Left colon (tissue), 2 donors: ENCODE measurements at regions not wholly inside any gene's neighbourhood (a gene's known extent, or its start where the extent isn't known, plus 50 kb on each side); places are given as distances from the start of the nearest gene placed in this dataset.

Experiments
- ATAC-seq: fragments of 200-7000 bp; cut with Tn5 transposase; one replicate; pipeline ENCODE4 v1.9.1; 2020; ENCODE audit warnings: mild to moderate bottlenecking, moderate library complexity
- DNase-seq, 2 donors: peaks; one replicate each; pipeline ENCODE4 v3.0.0-alpha.2; 2020
- intact Hi-C, 2 donors: fragments of 100-400 bp; cut with DNase I in 1 of 2; cut with micrococcal nuclease in 1 of 2; formaldehyde crosslinking; loops; one replicate each; pipeline versions ENCODE4 v1.11.2 to v1.14.0; 2022; cut with DNase I, micrococcal nuclease
- donor health status: DM: no; HTN: no; CAD: no.
- donor health status: DM: yes; HTN: yes; CAD: no.

DNA sequence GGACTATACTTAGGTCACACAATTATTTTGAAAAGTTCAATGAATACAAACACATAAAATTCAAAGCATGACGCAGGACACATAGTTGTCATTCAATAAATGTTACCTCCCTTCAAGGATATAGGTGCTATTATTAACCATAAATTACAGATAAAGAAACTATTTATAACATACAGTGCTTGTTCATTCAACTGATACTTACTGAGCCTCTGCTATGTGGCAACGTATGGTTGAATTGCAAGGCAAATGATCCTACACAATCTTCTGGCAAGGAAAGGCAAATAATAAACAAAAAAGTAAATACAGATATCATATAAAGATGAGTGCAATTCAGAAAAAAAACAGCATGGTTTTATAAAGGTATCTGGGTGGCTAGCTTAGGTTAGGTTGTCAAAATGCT, 614.7 kb downstream of the LTN1 start:
- intact Hi-C loops: no loop called here
- ATAC-seq (no peak), DNase-seq (no peak)

DNA sequence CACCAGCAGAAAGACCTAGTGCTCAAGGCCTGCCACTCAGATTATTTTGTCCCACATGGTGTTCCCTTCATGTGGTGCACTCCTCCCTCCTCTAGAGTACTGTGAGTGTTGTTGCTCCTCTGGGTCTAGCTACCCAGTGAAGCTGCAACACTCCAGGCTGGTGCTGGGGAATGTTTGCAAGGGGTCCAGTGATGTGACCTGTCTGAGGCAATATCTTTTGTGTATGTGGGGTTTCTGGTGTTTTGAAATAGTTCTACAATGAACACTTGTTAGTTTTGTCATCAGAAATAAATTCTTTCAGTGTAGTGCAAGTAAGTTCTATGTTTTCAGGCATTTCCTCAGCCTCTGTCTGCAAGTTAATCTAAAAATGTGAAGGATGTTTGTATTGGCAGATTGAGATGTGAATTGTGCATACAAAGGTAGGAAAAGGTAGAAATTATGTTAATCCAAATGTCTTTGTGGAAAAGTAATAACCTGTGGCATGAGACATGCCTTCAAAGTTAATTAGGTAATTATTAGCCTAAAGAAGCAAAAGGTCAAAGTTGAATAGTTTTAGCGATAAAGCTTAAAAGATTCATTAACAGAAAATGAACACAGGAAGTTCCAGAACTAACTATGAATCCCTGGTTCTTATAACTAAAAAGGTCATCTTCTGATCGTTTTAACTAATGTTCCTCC, 616.8 kb downstream of the LTN1 start:
- no peak for ATAC-seq
- intact Hi-C loops: no loop called here
- DNase-seq: no peak

DNA sequence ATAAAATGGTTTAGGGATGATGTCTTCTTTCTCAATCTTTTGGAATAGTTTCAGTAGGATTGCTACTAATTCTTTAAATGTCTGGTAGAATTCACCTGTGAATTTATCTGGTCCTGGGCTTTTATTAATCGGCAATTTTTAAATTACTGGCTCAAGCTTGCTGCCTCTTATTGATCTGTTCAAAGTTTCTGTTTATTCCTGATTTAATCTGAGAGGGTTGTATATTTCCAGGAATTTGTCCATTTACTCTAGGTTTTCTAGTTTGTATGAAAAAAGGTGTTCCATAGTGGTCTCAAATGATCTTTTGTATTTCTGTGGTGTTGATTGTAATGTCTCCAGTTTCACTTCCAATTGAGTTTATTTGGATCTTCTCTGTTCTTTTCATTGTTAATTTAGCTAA, 617.8 kb downstream of the LTN1 start:
- no peak for DNase-seq
- intact Hi-C loops: no loop called here

DNA sequence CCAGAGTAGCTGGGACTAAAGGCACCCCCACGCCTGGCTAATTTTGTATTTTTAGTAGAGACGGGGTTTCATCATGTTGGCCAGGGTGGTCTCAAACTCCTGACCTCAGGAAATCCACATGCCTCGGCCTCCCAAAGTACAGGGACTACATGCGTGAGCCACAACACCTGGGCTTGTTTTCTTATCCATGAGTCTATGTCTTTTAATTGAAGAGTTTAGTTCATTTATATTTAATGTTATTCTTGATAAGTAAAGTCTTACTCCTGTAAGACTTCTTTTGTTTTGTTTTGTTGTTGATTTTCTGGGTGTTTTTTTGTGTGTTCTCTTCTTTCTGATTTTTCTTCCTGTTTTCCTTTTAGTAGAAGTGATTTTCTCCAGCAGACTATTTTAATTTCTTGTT, 621.0 kb downstream of the LTN1 start:
- DNase-seq: no peak
- intact Hi-C loops: no loop called here
- no peak for ATAC-seq

More for the DNA sequence above, 617.8 kb downstream of the LTN1 start:
- ATAC-seq: no peak

DNA sequence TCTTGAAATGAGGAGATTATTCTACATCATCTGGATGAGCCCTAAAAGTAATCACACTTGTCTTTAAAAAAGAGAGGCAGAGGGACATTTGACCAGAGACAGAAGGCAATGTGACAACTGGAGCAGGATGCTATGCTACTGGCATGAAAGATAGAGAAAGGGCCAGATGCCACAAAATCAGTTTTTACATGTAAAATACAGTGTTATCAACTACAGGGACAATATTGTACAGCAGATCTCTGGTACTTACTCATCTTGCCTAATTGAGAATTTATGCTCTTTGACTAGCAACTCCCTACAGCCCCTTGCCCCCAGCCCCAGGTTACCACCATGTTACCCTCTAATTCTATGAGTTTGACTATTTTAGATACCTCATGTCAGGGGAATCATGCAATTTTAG, 633.4 kb downstream of the LTN1 start:
- no peak for DNase-seq
- ATAC-seq: no peak
- intact Hi-C loops: no loop called here

DNA sequence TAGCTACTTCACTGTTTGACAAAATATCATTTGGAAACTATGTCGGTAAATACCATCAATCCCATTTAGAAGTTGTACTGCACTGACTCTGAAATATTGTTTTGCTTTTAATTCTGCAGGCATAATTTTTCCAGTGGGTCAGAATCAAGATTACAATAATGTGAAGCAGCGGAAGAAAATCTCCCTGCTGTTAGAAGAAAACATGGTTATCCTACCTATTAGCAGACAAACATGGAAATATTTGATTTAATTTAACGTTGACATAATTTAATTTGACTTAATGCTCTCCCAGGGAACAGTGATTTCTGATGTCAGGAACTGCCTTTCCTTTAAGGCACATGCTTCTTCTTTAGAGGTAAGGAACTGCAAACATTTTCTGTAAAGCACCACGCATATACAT, 634.0 kb downstream of the LTN1 start:
- DNase-seq: no peak
- ATAC-seq: no peak
- intact Hi-C loops: no loop called here

DNA sequence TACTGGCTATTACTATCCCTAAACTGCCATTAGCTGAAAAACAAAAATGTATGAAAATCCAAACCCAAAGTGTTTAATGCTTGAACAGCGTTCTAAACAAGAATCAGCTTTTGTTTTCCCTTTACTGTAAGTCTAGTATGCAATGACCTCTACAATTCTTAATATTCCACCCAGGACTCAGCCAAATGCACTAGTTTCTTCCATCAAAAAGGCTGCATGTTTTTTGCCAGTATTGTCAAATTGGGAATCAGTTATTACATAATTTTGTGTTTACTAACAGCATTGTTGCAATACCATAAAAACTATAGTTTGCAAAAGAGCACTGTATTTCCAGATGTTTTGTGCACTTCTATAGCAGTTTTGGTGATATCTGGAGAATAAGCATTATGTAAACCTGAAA, 634.5 kb downstream of the LTN1 start:
- ATAC-seq (no peak), DNase-seq (no peak)

DNA sequence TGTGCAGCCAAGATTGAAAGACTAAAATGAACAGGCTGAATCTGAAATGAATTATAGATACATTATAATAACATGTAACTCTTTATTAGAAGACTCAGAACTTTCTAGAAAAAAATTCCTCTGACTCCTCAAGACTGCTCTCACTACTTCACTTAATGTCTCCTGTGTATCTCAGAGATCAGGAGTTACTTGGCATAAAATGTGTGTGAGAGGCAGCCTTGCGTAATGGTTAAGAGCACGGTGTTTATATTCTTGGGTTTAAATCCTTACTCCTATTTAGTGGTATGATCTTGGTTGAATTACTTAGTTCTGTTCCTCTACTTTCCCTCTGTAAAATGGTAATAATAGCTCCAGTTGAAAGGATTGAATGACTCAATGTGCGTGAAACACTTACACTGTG, 634.9 kb downstream of the LTN1 start:
- intact Hi-C loops: no loop called here
- no peak for ATAC-seq

More for the DNA sequence above, 634.5 kb downstream of the LTN1 start:
- intact Hi-C loops: no loop called here

DNA sequence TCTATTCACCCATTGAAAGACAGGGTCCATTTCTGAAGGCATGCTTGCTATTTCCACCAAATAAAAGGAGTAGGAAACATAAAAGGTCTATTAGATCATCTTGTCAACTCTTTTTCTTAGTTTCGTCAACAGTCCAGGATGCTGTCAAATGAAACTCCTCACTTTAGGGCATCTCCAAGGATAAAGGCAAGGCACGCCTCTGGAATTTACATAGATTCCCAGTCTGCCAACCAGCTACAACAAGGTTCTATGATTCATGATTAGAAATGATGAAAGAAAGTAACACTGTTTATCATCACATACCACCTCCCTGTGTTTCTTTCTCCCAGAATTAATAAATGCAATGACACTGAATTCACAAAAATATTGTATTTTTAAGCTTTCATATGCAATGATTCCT, 636.3 kb downstream of the LTN1 start:
- ATAC-seq (no peak), DNase-seq (no peak)

More for the DNA sequence above, 634.9 kb downstream of the LTN1 start:
- DNase-seq: no peak

DNA sequence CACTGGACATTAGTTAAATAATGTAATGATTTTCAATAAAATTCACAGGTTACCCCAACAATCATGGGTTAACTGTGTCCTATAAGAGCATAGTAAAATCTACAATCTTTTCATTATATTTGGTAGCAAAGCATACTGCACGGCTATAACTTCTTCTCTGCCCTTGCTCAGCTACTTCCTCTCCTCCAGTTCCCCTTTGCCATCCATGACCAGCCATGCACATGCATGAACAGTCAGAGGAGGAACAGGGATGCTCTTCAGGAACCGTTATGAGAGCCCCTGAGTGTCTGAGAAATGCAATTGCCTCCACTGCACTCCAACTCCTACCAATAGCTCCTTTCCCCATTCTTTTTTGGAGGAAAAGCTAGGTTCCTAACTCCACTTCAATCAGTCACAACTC, 646.7 kb downstream of the LTN1 start:
- DNase-seq (no peak), ATAC-seq (no peak)
- intact Hi-C loops: no loop called here

More for the DNA sequence above, 636.3 kb downstream of the LTN1 start:
- intact Hi-C loops: no loop called here

DNA sequence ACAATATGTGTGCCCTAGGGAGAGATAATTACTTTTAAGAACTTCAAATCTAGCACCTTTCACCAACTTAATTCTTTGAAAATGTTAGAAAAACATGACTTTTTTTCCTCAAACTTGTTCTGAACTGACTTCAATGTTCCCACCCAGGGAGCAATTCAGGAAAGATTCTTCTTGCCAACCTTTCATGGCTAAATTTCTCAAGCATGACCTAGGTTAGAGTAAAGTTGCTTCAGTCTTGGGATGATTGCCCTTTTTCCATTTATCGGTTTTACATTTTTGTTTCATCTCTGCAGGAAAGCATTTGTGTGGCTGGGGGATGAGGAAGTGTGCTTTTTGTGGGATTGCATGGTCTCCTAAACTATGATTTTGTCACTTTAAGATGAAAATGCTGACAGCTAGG, 647.7 kb downstream of the LTN1 start:
- ATAC-seq (no peak), DNase-seq (no peak)
- intact Hi-C loops: no loop called here

DNA sequence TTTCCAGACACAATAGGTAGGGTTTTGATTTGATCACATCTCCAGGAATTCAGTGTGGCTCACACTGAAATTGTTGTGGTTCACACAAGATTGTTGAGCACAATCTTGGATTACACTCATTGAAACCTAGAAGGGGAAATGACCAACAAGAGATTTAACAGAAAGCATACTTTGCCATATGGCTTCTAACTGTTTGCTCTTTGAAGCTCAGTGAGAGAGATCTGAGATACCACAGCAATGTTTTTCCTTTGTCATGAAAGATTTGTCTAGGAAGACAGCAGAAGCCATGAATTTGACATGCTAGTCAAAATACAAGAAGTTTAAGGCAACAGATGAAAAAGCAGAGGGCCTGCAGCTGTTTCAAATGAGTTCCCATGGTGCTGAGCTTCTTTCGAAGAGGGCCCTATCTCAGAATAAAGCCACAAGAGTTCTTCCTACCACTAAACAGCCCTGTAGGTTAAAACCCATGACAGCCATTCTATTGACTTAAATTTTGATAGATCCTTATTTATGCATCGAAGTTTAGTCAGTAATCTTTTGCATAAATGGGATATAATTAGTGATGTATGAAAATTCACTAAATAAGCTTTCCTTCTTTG, 650.4 kb downstream of the LTN1 start:
- no peak for ATAC-seq
- no peak for DNase-seq
- intact Hi-C loops: no loop called here

DNA sequence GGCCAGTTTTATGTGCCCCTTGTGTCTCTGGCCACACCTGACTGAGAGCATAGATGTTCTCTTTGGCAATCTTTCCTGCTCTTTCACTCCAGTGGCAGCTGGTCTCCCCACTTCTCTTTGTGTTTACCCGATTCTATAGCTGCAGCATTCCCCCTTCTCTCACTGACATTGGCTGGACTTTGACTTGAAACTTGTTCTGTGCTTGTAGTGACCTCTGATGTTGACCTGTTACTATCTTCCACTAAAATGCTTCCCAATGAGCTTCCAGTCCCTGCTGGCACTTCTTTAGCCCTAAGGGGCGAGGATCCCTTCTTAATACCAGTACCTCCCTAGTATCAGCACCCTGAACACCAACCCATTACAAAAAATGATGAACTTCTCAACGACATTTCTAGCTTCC, 653.3 kb downstream of the LTN1 start:
- ATAC-seq (no peak), DNase-seq (no peak)
- intact Hi-C loops: no loop called here

DNA sequence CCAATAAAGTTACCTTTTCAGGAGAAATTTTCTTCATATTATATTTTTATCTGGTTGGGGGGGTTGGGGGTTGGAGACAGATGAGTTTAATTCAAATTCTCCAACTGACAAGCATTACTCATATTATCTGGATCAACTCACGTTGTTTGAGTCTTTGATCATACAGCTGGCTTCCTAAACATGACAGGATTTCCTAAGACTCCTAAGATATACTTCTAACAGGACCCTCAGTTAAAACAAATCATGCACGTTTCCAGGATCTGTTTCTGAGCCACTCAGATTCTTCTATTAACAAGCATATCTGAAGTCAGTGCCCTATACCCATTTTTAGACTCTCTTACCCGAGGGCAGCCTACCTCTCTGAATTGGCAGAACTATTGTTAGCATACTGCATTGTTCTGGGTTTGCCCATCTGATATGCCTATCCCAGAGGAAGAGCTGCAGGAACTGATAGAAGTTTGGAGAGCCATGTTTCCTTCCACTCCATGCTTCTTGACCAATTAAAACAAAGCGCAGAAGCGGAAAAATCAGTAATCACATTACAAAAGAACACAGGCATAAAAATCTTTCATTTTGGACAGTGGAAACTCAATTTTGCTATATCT, 653.9 kb downstream of the LTN1 start:
- intact Hi-C loops: no loop called here
- DNase-seq: no peak
- ATAC-seq: no peak

DNA sequence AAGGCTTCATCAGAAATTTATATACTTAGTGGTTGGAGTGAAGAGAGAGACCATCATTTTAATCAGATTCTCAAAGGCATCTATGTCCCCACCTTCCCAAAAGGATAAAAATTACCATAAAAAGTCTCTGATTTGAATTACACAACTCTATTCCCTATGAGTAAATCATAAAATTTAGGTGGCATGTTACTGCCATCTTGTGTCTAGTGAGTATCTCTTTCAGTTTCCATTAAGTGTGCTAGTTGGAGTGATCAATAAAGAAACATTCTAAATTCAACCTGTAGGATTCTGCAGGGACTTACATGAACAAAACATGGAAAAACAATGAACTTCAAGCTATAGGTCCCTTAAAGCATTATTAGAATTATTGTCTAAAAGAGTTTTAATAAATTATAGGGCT, 655.4 kb downstream of the LTN1 start:
- DNase-seq (no peak), ATAC-seq (no peak)
- intact Hi-C loops: no loop called here

DNA sequence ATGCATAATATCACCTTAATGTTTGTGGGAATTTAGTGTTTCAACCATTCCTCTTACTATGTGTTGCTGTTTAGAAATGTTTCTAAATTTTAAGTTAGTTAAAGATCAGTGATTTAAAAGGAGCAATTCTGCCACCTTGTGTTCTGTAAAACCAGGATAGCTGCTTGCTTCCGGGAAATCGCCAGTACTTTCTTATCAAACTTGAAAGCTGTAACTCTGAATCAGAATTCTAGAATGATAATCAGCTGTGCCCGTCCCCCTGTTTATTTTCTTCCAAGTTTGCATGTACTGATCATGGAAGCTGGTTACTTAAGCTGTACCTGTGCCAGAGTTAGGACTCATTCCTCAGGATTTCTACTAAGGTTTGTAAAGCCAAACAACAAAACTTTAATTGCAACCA, 656.4 kb downstream of the LTN1 start:
- DNase-seq (no peak), ATAC-seq (no peak)
- intact Hi-C loops: no loop called here

DNA sequence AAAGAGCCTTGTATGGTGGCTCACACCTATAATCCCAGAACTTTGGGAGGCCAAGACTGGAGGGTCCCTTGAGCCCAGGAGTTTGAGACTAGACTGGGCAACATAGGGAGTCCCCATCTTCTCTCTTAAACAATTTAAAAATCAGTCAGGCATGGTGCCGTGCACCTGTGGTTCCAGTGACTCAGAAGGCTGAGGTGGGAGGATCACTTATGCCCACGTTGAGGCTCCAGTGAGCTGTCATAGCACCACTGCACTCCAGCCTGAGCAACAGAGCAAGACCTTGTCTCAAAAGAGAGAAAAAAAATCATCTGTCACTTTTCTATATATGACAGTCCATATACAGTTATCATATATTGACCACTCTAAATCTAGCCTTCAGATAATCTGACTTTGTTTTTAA, 658.3 kb downstream of the LTN1 start:
- DNase-seq: no peak
- intact Hi-C loops: no loop called here

DNA sequence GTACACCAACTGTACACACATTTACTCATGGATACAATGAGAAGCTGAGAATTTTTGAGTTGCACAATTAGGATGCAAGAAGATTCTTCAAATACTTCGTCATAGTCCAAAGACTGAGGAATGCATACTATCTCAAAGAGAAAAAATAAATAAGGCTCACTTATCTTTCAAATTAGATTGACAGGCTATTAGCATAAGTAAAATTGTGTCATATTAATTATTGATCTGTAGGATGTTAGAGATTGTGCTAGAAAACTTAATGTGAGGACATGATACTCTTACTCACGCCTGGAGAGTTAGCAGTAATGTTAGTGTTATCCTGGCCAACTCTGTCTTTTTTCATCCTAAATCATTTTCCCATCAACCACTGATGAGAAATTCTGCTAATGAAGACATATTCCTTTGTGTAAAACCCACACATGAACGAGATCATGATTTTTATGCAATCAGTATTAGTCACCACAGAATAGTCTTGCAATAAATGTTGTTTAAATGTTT, 659.0 kb downstream of the LTN1 start:
- intact Hi-C loops: no loop called here
- ATAC-seq (no peak), DNase-seq (no peak)

More for the DNA sequence above, 658.3 kb downstream of the LTN1 start:
- ATAC-seq: no peak

DNA sequence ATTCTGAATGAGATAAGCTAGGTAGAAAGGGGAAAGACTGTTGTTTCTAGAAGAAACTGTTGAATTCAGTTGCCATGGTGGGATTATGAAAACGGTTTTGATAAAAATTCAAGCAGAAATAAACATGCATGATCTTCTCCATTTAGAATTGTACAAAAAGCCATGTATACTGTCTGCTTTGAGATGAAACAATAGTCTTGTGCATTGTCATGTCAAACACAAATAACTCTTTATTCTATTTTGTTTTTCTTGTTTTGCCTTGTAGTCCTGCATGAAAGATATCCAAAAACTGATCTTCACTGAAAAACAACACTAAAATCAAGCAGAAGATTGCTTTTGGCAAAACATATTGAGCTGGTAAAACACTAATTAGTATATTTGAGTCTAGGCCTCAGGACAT, 659.9 kb downstream of the LTN1 start:
- DNase-seq (no peak), ATAC-seq (no peak)
- intact Hi-C loops: no loop called here

DNA sequence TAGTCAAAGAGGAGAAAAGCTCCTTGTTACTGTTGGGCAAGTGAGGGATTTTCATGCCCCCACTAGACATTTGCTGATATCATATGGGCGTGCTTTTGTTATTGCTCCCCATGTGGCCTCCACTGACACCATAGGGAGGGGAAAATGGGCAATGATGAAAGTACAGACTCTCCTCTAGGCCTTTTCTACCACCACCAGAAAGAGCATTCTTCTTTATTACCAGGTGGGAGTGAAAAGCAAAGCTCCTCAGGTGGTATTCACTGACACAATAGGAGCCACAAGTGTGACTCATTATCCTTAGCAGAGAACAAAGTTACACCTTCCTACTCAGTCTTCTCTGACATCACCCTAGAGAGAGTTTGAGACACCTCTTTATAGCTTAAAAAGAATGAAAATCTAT, 667.1 kb downstream of the LTN1 start:
- DNase-seq (no peak), ATAC-seq (no peak)
- intact Hi-C loops: no loop called here

DNA sequence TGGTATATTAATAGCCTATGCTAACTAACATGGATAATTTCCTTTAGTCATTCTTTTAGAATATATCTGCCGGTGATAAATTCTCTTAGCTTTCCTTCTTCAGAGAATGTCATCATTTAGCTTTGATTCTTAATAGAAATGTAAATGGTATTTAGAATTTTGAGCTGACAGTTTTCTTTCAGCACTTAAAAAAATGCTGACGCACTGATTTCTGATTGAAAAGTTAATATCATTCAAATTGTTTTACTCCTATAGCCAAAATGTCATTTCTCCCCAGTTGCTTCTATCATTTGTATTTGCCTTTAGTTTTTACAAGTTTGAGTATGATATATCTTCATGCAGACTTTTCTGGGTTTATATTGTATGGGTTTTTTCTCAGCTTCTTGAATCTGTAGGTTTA, 668.0 kb downstream of the LTN1 start:
- no peak for ATAC-seq
- intact Hi-C loops: no loop called here

More for the DNA sequence above, 668.0 kb downstream of the LTN1 start:
- no peak for DNase-seq
